Brain pericyte (primary cell): ENCODE measurements at regions not wholly inside any gene's neighbourhood (a gene's known extent, or its start where the extent isn't known, plus 50 kb on each side); places are given as distances from the start of the nearest gene placed in this dataset.

Experiments
- DNase-seq: peaks from one replicate; pipeline ENCODE4 v3.0.0-alpha.2; 2012; ENCODE audit warnings: low read depth, low spot score

DNA sequence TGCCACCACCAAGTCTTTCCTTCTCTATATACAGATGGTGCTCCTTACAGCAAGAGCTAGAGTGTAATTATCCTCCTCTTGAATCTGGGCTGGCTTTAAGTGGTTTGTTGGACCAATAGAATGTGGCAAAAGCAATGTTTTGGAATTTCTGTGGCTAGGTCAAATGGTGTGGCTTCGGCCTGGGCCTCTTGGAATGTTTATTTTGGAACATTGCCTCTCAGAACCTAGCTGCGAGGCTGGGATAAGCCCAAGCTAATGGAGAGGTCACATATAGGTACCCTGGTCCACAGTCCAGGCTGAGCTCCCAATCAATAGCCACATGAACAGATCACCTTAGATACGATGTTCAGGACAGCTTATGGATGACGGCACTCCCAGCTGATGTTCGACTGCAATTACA lies 556.7 kb downstream of the TYW1 start:
- no peak for DNase-seq

DNA sequence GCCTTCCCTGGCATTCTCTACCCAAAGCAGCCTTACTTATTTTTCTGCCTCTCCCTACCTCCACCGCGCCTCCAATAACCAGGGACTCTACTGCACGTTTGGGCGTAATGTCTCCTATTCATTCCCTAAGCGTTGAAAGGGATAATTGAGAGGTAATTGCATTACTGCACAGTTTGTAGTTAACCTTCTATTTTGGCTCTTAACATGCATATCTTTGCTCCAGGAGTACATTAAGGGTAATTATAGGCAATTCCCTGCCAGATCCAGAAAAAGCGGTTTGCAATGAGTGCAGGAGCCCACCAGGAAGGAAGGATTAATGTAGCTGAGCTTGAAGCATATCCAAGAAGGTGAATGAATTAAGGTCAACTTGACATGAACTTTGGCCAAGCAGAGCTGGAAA lies 558.4 kb downstream of the TYW1 start:
- no peak for DNase-seq

DNA sequence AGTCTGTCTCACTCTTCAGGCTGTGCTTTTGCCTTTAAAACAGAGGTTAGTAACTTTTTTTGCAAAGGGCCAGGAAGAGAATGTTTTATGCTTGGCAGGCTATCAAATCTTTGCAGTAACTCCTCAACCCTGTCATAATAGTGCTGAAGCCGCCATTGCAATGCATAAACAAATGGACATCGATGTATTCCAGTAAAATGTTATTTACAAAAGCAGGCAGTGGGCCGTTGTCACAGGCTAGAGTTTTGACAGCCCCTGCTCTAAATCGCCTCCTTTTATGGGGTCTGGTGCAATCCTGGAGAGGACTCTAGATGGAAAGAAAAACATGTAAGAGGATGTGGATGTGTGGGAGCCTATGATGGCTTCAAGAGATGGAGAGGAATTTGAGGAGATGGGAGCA lies 568.3 kb downstream of the TYW1 start:
- no peak for DNase-seq

DNA sequence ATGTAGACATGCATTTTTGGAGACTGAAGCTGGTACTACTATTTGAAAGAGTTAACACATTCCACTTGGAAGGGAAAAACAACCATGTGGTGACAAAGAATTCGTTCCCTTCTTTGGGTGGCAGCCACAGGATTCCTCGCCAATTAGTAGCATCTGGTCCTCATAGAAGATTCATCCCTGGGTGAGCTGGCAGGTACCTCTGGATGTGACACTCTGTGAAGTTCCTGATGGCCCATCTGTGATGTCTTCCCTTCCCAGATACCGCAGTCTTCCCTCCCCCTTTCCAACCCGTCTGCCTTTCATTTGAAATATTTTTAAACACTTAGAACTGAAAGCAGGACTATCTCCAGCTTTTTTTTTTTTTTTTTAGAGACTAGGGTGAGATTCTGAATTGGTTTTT lies 569.5 kb downstream of the TYW1 start:
- DNase-seq: no peak

DNA sequence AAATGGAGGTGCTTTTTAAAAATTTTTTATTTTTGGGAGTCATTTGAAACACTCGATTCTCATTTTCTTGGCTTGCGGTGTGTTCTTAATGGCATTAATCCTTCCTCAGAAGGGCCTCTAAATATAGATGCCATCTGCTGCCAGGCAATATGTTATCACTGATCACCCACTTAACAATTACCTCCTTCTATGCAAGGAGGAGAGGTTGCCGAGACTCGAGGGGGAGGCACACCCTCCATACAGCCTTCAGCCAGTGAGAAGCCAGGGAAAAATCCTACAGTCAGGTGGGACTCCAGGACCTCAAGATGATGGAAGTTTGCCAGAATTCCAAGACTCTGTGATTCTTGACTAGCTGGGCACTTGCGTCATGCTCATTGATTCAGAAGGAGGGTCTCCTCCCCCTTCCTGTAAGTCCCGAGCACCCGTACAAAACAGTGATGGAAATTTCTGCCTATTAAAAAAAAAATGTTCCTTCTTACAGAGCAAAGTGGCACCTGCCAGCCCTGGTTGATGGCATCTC lies 574.5 kb downstream of the TYW1 start:
- no peak for DNase-seq

DNA sequence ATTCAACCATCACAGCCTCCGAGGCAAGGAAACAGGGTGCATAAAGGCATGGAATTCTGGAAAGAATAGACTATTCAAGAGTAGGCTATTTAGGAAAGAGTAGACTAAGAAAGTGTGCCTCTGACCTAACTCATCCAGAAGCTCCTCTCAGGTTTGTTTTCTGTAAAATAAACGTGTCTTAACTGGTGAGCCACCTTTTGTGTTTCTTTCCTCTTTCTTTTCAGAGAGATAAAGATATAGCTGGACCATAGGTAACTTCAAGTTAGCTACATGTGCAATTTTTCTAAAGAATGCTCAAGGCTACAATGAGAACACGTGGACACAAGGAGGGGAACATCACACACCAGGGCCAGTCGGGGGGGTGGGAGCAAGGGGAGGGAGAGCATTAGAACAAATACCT lies 577.0 kb downstream of the TYW1 start:
- no peak for DNase-seq

DNA sequence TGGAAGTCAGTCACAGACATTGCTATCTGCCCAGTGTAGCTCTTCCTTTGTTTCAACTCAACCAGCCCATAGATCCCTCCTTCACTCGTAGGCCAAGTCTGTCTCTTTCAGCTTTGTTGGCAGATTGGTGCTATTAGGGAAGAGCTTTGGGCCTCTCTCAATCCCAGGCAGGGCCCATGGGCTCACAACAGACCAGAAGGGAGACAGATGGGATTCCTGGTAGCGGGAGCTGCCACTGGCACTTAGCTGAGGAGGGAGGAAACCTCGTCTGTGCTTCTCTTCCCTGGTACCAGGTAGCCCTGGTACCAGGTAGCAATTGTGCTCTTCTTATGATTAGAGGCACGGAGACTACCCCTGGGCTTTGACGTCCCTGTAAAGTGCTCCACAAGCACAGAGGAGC lies 592.0 kb downstream of the TYW1 start:
- no peak for DNase-seq

DNA sequence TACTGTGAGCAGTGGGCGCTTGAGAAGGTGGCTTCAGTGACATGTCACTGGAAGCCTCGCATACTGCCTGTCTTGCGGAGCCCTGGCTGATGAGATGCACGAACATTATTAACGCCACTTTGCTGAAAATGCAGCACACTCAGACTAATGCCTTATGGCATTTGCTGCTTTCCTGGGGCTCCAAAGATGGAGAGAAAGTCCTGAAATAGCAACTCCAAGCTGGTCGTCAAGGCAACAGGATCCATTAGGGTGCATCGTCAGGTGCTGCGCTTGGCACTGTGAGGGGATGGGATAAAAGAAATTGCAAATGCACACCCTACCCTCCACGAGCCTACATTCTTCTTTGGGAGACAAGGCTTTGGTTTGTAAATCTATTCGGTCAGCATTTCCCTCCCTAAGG lies 592.5 kb downstream of the TYW1 start:
- no peak for DNase-seq

DNA sequence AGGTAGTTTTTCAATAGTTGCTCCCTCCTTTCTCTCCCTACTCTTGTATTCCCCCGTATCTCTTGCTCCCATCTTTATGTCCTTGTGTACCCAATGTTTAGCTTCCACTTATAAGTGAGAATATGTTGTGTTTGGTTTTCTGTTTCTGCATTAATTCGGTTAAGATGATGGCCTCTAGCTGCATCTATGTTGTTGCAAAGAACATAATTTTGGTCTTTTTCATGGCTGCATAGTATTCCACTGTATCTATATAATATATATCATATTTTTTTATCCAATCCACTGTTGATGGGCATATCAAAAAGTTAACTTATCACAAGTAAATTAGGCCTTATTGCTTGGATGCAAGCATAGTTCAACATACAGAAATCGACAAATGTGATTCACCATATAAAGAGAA lies 594.0 kb downstream of the TYW1 start:
- DNase-seq: no peak

DNA sequence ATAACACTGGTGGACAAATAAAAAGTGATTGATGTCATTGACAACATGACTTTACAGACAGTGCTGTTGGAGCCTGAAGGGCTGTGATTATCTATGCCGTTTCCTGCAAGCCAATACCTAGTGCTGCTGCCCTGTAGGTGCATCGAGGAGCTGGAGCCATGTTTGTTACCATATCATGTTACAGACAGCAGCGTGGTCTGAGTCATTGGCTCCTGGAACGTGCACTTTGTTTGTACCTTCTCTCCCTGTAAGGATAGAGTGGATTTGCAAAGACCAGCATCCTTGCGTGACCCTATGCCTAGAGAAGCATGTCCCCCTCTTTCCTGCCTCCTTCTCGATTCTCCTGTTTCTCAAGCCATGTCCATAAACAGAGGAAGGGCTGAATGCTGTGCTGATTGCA lies 597.2 kb downstream of the TYW1 start:
- DNase-seq: no peak

DNA sequence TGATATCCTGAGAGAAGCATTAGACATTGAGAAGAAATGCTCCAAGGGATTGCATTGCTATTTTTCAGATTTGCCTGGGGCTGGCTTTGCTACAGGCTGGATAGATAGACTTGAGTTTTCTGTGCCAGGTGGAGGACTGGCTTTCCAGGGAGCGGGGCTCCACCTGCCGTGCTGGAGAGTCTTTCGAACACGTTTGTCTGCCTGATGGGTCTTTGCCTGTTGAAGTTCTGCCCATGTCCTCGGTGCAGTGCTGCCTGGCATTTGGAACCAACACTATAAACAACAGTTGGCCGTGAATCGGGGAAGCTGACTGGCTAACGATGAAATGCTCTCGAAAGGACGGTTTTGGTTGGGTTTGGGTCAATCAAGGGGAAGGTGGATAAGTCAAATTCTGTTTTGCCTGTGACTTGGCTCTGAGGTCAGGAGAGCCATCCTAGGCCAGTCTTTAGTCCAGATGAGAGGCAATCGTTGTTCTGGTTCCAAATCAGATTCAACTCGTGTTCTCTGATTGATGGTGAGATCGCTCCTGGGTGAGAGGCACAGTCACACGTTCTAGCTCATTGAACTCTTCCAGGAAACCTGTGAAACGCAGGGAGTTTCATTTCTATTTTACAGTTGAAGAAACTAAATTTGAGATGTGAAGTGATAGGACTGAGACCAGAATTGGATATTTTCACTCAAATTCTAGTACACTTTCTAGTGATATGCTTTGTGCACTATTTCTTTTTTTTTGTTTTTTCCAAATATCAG lies 599.0 kb downstream of the TYW1 start:
- no peak for DNase-seq

DNA sequence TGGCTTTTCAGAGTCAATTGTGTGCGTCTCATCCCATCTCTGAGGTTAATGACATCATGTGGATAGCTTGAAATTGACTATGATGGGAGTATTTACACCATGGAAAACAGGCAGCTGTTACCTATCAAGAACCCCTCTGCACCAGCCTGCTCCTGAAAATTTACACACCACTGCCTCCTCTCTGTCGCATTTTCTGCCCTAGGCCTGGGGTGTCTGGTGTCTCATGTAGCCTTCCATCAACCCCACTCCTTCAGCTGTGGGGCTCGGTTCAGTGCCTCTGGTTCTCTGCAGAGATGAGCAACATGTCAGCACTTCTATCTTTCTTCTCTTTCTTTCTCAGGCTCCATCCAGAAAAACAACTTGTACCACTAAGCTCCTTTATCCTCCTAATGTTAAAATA lies 600.5 kb downstream of the TYW1 start:
- DNase-seq: no peak

DNA sequence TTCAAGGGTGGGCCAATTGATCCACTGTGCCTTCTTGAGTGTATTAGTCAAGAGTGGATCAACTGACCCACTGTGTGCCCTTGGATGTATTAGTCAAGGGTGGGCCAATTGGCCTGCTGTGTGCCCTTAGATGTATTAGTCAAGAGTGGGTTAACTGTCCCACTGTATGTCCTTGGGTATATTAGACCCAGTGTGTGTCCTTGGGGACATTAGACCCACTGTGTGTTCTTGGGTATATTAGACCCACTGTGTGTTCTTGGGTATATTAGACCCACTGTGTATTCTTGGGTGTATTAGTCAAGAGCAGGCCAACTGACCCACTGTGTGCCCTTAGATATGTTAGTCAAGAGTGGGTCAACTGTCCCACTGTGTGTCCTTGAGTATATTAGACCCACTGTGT lies 601.8 kb downstream of the TYW1 start:
- no peak for DNase-seq

DNA sequence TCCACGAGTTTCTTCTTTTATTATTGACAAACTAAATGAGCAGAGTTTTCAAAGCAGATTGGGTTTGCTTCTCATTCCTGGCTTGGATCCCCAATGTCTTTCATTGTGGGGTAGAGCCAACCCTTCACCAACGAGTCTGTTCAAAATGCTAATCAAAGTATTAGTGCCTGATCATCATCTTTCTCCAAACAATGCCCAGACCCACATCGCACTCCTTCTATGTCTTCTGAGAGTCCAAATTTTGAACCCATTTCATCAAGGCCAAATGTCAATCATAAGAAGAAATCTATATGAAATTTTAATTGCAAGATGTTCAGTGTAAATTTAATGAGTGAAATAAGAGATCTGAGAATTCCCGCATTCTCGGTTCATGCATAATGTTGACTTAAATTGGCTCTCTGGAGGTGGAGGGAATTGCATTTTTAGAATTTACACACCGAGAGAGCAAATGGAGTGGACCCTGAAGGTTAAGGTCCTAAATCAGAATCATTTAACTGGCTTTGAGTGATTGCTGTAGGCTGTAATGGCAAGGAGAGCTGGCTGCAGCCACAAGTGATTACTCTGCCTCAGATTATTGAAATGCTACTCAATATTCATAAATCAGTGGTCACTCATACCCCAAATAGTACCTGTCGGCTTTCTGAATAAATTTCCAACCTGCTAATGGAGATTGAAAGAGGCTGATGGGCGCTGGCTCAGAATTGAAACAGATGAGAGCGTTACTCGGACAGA lies 602.9 kb downstream of the TYW1 start:
- no peak for DNase-seq

DNA sequence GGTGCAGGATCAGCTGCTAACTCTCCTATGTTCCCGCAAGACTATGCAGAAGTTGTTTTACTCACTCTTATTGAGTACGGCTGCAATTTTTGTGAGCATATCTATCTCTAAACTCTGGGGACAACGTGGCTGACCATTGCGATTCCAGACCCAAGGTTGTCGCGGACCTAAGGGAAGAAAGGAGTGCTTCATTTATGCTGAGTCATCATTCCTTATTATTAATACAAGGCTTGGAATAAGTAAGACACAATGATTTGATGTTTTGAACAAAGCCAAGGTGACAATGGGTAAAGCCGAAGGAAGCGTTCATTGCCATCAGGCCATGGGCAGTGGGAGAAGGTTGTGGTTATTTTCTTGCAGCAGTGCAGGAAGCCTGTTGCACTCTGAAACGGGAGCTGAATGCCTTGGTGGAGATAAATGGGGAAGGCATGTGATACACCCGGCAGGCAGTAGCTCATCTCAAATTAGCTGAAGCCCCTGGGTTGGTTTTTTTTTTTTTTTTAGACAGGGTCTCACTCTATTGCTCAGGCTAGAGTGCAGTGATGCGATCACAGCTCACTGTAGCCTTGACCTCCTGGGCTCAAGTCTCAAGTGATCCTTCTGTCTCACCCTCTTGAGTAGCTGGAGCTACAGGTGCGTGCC lies 605.7 kb downstream of the TYW1 start:
- no peak for DNase-seq

DNA sequence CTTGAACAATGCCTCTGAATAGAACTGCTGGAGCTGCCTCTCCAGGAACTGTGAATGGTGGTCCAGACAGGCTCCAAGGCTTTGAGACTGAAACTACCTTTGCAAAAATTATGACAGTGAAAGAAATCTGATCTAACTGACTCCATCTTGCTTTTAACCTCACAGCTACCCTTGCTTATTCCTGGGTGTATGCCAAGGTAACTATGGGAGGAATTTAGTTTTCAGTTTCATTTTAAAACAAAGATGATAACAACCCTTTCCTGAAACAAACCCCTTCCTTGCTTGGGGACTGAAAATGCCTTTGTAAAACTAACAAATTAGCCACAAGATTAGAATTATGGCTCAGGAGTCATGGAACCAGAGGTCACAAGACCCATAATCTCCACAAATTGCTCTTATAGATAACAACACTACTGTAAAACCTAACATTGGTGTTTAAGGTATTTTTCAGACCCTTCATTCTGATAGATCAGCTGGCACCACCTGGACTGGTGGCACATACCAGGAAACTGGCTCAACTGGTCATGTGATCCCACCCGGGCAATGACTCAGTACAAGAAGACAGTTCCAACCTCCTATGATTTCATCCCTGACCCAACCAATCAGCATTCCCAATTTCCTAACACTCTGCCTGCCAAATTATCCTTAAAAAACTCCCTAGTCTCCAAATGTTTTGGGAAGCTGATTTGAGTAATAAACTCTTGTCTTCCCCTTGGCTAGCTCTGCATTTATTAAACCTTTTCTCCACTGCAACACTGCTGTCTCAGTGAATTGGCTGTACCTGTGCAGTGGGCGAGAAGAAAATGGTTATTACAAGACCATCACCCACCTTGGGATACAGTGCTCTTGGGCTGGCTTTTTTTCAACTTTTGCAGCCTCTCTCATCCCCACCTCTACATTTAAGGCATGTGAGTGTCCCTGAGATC lies 608.1 kb downstream of the TYW1 start:
- no peak for DNase-seq

DNA sequence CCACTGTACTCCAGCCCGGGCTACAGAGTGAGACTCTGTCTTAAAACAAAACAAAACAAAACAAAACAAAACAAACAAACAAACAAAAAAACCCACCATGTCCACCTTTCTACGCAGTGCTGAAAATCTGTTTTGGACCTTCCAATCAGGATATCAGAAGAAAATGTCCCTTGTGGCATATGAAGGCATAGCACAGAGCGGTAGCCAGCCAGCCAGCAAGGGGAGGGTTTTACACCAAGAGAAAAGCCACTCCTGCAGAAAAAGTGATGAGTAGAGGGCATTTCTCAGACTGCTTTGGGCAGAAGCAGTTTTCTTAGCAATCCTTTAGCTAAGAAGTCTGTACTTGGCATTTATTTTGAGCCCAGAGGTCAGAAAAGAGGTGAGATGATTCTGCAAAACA lies 612.2 kb downstream of the TYW1 start:
- no peak for DNase-seq

DNA sequence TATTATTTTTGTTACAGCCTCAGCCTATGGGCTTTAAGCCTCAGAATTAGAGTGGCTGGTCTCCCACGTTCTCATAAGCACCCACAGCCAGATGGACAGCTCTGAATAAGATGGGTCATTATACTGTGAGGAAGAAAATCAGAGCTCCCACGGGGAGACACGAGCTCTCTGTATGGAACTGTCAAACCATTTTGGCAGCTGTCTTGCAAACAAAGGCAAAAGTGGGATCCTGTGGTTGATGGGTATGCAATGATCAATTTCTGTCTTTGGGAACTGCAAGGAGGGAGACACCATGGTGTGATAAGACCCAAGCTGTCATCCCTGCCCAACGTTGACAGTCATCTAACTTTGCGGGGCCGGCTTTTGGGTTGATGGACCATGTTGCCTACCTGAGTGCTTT lies 614.3 kb downstream of the TYW1 start:
- no peak for DNase-seq

DNA sequence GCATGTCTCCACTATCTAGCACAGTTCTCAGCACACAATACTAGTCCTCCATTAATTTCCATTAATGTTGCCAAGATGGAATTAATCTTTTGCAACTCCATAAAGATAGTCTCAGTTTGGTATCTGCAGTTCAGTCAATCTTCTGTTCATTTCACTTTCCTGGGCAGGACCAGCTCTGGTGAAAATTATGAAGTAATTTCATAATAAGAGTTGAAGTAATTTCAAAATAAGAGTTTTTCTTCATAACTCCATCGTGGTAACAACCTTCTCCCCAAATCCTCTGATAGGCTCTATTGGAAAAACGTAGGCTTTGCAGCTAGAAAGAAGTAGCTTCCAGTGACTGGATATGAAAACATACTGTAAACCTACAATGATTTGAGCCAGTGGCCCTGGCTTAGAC lies 618.2 kb downstream of the TYW1 start:
- DNase-seq: no peak

DNA sequence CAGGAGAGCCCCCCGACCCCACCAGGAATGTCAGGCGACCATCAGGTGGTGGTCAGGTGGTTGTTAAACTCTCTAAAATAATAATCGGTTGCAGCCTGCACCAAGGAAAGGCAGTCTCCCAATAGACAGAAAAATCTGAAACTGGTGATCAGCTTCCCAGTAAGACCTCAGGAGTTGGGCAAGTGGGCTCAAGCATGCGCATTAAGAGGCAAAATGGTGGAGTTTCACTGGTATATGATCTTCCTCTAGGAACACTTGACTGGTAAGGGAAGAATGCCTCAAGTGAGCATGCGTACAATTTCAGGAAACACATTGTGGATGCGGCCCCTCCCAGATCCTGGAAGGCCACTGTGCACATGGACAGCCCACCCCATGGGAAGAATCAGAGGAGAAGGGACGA lies 619.9 kb downstream of the TYW1 start:
- no peak for DNase-seq

DNA sequence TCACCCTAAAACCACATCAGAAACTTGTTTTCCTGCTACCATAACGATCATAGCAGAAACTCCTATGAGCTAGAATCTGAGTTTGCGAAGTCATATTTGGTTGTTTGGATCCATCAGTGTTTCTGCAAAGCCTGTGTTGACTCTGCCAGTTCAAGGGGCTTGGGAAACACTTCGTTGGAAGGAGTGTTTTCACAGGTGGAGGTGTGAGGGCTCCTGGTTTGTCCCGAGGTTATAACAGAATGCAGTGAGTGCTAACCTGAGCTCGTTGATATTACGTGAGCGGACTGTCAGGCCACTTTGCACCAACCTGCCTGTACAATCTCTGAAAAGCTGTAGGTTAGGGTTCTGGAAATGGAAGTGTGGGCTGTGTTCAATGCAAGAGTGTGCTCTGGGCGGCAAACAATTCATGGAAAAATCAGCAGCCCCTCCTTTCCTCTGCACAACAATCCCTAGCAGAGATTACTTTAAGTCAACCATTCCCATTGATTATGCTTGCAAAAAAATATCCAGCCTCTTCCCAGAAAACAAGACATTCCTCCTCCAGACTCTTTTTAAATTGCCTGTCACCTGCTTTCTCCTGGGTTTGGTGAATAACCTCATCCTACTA lies 622.0 kb downstream of the TYW1 start:
- no peak for DNase-seq
